Caco-2 (cell line): ENCODE measurements at regions not wholly inside any gene's neighbourhood (a gene's known extent, or its start where the extent isn't known, plus 50 kb on each side); places are given as distances from the start of the nearest gene placed in this dataset.

ENCODE experiments used
- BruUV-seq: library from RNA; stranded (reverse); fragments of 400-500 nt; replicated peaks from 2 replicates; lab custom pipeline; 2021; lab: Mats Ljungman, UMichigan
- CTCF ChIA-PET: fragments of 300-600 bp; sonication (Branson Sonifier 250); formaldehyde crosslinking; loops from one replicate; lab custom pipeline; 2022; ENCODE audit warnings: antibody characterized with exemption; lab: Charles Lee
- POLR2A ChIA-PET: fragments of 300-600 bp; sonication (Branson Sonifier 250); formaldehyde crosslinking; loops from one replicate; lab custom pipeline; 2022; ENCODE audit warnings: antibody characterized with exemption; lab: Charles Lee
- DNase-seq, 2 experiments: peaks; one replicate each; pipeline versions ENCODE4 v3.0.0 to v3.0.0-alpha.2; 2020 to 2022
- H3K27me3 ChIP-seq: replicated peaks from 2 replicates; pipeline ENCODE4 v1.6.0; 2011; ENCODE audit warnings: low read length; ENCODE audit not compliant: control insufficient read depth, insufficient read depth
- H3K36me3 ChIP-seq: 2 replicates; pipeline ENCODE4 v1.5.1; 2011; ENCODE audit warnings: low read length; ENCODE audit not compliant: control insufficient read depth, insufficient read depth
- H3K4me1 ChIP-seq: fragments of 250-450 bp; sonication (Bioruptor Pico); 2 replicates; pipeline ENCODE4 v1.5.1; 2020; ENCODE audit warnings: mild to moderate bottlenecking
- H3K4me3 ChIP-seq: 2 replicates; pipeline ENCODE4 v1.5.1; 2011; ENCODE audit warnings: low read depth, mild to moderate bottlenecking, control low read depth, low read length
- H3K9me3 ChIP-seq: fragments of 250-450 bp; sonication (Bioruptor Pico); 2 replicates; pipeline ENCODE4 v1.5.1; 2020; ENCODE audit warnings: mild to moderate bottlenecking, moderate library complexity
- H3K27ac Mint-ChIP-seq: one replicate; pipeline ENCODE4 v1.8.0; 2022; ENCODE audit warnings: mixed read lengths; ENCODE audit not compliant: unreplicated experiment
- H3K27me3 Mint-ChIP-seq: one replicate; pipeline ENCODE4 v1.8.0; 2022; ENCODE audit warnings: mixed read lengths; ENCODE audit not compliant: insufficient read depth, unreplicated experiment
- H3K36me3 Mint-ChIP-seq: one replicate; pipeline ENCODE4 v1.8.0; 2022; ENCODE audit warnings: mild to moderate bottlenecking, mixed read lengths; ENCODE audit not compliant: insufficient read depth, unreplicated experiment
- H3K4me1 Mint-ChIP-seq: one replicate; pipeline ENCODE4 v1.8.0; 2022; ENCODE audit warnings: low read depth, mixed read lengths; ENCODE audit not compliant: unreplicated experiment
- H3K4me3 Mint-ChIP-seq: one replicate; pipeline ENCODE4 v1.8.0; 2022; ENCODE audit warnings: mild to moderate bottlenecking, moderate library complexity, mixed read lengths; ENCODE audit not compliant: unreplicated experiment
- H3K9me3 Mint-ChIP-seq: one replicate; pipeline ENCODE4 v1.8.0; 2022; ENCODE audit warnings: mixed read lengths; ENCODE audit not compliant: unreplicated experiment
- intact Hi-C: fragments of 100-400 bp; cut with micrococcal nuclease; formaldehyde crosslinking; loops from one replicate; pipeline ENCODE4 v1.10.0; 2022; ENCODE audit not compliant: unreplicated experiment
- TF ChIP-seq, protein P1 (sequence below), 2 experiments: fragments of 200-600 bp in 1 of 2; IDR thresholded peaks; 1 replicate in 1 of 2; 2 replicates in 1 of 2; pipeline versions ENCODE4 v1.5.1 to v1.8.0; 2011 to 2022; ENCODE audit warnings: antibody characterized with exemption in 1 of 2, control low read depth in 1 of 2, inconsistent platforms in 1 of 2, low read depth in 1 of 2, low read length in 1 of 2, mild to moderate bottlenecking in 1 of 2, moderate library complexity in 1 of 2; ENCODE audit not compliant: insufficient read depth in 1 of 2, severe bottlenecking in 1 of 2, unreplicated experiment in 1 of 2

DNA sequence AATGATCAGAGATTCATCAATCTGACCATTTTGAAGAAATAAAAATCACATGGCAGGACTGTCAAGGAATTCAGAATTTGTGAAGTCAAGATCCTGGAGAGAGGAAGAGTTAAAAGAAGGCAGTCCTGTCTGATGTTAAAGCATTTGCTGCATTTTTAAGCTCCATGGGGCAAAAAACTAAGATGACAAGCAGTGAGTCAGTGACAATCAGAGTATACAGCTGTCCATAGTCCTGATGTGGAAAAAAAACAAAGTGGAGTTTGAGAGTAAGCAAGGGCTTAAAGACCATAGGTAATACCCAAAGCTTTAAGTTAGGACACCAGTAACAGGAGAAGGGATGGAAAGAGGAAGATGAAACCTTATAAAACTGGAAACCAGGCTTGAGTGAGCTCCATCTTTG is 412.7 kb upstream of the ANKRD30A start:
- Mint-ChIP-seq H3K36me3 (no peaks in the 10 kb centered on the region), H3K27me3 (peaks cover 6% of the 10 kb centered on the region), H3K9me3 (no peaks in the 10 kb centered on the region), H3K4me1 (no peaks in the 10 kb centered on the region), H3K27ac (no peak overlapping the region), H3K4me3 (no peak overlapping the region)
- POLR2A ChIA-PET, result no interaction called here
- no TSS peak for BruUV-seq
- H3K36me3 ChIP-seq, result no peaks in the 10 kb centered on the region
- no peaks in the 10 kb centered on the region for H3K27me3 ChIP-seq
- TF ChIP-seq, protein P1, sequence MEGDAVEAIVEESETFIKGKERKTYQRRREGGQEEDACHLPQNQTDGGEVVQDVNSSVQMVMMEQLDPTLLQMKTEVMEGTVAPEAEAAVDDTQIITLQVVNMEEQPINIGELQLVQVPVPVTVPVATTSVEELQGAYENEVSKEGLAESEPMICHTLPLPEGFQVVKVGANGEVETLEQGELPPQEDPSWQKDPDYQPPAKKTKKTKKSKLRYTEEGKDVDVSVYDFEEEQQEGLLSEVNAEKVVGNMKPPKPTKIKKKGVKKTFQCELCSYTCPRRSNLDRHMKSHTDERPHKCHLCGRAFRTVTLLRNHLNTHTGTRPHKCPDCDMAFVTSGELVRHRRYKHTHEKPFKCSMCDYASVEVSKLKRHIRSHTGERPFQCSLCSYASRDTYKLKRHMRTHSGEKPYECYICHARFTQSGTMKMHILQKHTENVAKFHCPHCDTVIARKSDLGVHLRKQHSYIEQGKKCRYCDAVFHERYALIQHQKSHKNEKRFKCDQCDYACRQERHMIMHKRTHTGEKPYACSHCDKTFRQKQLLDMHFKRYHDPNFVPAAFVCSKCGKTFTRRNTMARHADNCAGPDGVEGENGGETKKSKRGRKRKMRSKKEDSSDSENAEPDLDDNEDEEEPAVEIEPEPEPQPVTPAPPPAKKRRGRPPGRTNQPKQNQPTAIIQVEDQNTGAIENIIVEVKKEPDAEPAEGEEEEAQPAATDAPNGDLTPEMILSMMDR (IDR thresholded peaks at IDR 0.05; ENCODE audit: insufficient read depth in 1 of 2, low read depth in 1 of 2, low read length in 1 of 2, severe bottlenecking in 1 of 2, unreplicated experiment in 1 of 2), result no peak
- no peak overlapping the region for H3K4me3 ChIP-seq
- no peaks in the 10 kb centered on the region for H3K4me1 ChIP-seq
- DNase-seq, result no peak
- intact Hi-C loops, result no loop called here
- CTCF ChIA-PET, result no interaction called here
- no peaks in the 10 kb centered on the region for H3K9me3 ChIP-seq

GRCh38 chr10:36711361-36711760 is 414.0 kb upstream of the ANKRD30A start:
- POLR2A ChIA-PET, result interaction anchor here (0.5 kb wide), 1 partner anchor 901 kb away, joined by 4 read pairs; no protein-coding TSS in a partner anchor
- no peaks in the 10 kb centered on the region for H3K4me1 ChIP-seq
- DNase-seq, result no peak
- Mint-ChIP-seq H3K27me3 (peaks cover 6% of the 10 kb centered on the region), H3K4me1 (no peaks in the 10 kb centered on the region), H3K27ac (no peak overlapping the region), H3K9me3 (no peaks in the 10 kb centered on the region), H3K36me3 (no peaks in the 10 kb centered on the region), H3K4me3 (no peak overlapping the region)
- no peaks in the 10 kb centered on the region for H3K27me3 ChIP-seq
- BruUV-seq, result no TSS peak
- H3K9me3 ChIP-seq, result no peaks in the 10 kb centered on the region
- intact Hi-C loops, result no loop called here
- H3K36me3 ChIP-seq, result no peaks in the 10 kb centered on the region
- CTCF ChIA-PET, result no interaction called here
- no peak overlapping the region for H3K4me3 ChIP-seq
- TF ChIP-seq, protein P1 (IDR thresholded peaks at IDR 0.05; ENCODE audit: insufficient read depth in 1 of 2, low read depth in 1 of 2, low read length in 1 of 2, severe bottlenecking in 1 of 2, unreplicated experiment in 1 of 2), result no peak

DNA sequence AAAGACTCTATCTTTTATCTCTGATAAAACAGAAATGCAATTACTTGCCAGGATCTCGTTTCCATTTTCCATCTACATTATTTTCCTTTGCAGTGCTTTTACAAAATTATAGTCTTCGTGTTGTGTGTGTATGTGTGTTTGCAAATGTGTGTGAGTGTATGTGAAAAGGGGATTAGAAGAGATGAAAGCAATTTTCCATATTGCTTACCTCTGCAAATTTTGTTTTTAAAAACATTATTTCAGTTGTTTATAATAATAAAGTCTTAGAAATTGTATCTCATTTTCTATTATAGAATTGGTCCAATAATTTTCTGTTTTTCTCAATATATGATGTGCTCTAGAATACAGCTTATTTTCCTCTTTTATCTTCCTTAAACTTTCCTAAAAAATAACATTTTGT is 421.3 kb upstream of the ANKRD30A start:
- Histone ChIP-seq H3K4me1 (no peaks in the 10 kb centered on the region), H3K9me3 (peaks cover 6% of the 10 kb centered on the region; the same call in 1 of the 2 replicates), H3K4me3 (no peak overlapping the region), H3K27me3 (no peaks in the 10 kb centered on the region), H3K36me3 (no peaks in the 10 kb centered on the region)
- no peak overlapping the region for H3K27ac Mint-ChIP-seq
- TF ChIP-seq, protein P1 (IDR thresholded peaks at IDR 0.05; ENCODE audit: insufficient read depth in 1 of 2, low read depth in 1 of 2, low read length in 1 of 2, severe bottlenecking in 1 of 2, unreplicated experiment in 1 of 2), result no peak
- ChIA-PET POLR2A (no interaction called here), CTCF (no interaction called here)
- no peak for DNase-seq
- H3K4me3 Mint-ChIP-seq, result no peak overlapping the region
- BruUV-seq, result no TSS peak
- no peaks in the 10 kb centered on the region for H3K9me3 Mint-ChIP-seq
- no peaks in the 10 kb centered on the region for H3K4me1 Mint-ChIP-seq
- no peaks in the 10 kb centered on the region for H3K36me3 Mint-ChIP-seq
- intact Hi-C loops, result no loop called here
- peaks cover 3% of the 10 kb centered on the region for H3K27me3 Mint-ChIP-seq
